Lower leg skin (tissue), 4 donors: ENCODE measurements at regions not wholly inside any gene's neighbourhood (a gene's known extent, or its start where the extent isn't known, plus 50 kb on each side); places are given as distances from the start of the nearest gene placed in this dataset.
"Not testable (repeated sequence)": the region's sequence is repeated elsewhere in the genome, so short reads cannot be mapped to it uniquely, and the experiment has no call there.

Source experiments
- DNase-seq, 2 donors: peaks; one replicate each; pipeline ENCODE4 v3.0.0-alpha.2; 2019; ENCODE audit warnings: low spot score in 2 of 2
- H3K4me3 ChIP-seq: fragments of 200-600 bp; sonication (generic); 2 replicates; pipeline ENCODE4 v1.5.1; 2017; ENCODE audit warnings: mild to moderate bottlenecking, low read depth; ENCODE audit not compliant: poor library complexity, severe bottlenecking
- POLR2A ChIP-seq, 2 donors: fragments of 450-650 bp; IDR thresholded peaks; one replicate each; pipeline ENCODE4 v1.6.1; 2016 to 2017; ENCODE audit warnings: antibody characterized with exemption in 2 of 2, mild to moderate bottlenecking in 1 of 2, moderate library complexity in 1 of 2
- WGBS, 2 donors: methylation state at CpG; one replicate each; pipeline ENCODE4 v1.1.5; 2018; 5-methylcytosine and 5-hydroxymethylcytosine counted together
- intact Hi-C: fragments of 100-400 bp; cut with DNase I; formaldehyde crosslinking; loops from one replicate; pipeline ENCODE4 v1.15.0; 2023; ENCODE audit warnings: low total_unique reads
- TF ChIP-seq, protein P1 (sequence below), 3 donors: fragments of 450-650 bp; IDR thresholded peaks; one replicate each; pipeline ENCODE4 v1.5.1; 2016; ENCODE audit warnings: antibody characterized with exemption in 3 of 3, mild to moderate bottlenecking in 3 of 3, moderate library complexity in 2 of 3

DNA sequence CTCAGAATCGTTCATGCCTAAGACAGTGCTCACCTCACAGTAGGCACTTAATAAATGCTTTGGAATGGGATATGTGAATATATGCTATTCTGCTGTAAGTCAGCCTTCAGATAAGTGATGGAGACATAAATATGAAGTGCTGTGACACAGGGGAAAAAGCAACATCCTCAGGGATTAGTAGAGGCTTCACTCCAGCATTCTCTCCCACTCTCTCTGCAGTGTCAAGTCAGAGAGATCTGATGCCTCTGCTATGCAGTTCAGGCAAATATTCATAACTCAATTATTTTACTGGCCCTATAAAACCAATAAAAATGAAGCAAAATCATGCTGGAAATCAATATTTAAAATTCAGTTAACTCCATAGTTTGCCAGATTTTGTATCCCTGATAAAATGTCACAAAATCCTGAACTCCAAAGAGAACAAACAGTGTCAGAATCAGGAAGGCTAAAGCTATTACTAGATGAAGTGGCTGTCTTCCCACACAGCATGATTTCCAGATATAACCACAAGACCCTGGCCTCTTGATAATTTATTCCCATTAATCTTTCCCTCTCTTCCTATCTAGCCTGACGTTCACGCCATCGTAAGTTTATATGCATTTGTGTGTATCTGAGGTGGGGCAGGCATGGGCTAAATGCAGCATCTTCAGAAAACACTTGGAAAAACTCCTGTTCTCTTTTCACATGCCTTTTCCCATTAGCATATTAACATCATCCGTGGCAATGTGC lies 278.9 kb upstream of the ATP11B start:
- H3K4me3 ChIP-seq, result no peak overlapping the region
- TF ChIP-seq, protein P1, sequence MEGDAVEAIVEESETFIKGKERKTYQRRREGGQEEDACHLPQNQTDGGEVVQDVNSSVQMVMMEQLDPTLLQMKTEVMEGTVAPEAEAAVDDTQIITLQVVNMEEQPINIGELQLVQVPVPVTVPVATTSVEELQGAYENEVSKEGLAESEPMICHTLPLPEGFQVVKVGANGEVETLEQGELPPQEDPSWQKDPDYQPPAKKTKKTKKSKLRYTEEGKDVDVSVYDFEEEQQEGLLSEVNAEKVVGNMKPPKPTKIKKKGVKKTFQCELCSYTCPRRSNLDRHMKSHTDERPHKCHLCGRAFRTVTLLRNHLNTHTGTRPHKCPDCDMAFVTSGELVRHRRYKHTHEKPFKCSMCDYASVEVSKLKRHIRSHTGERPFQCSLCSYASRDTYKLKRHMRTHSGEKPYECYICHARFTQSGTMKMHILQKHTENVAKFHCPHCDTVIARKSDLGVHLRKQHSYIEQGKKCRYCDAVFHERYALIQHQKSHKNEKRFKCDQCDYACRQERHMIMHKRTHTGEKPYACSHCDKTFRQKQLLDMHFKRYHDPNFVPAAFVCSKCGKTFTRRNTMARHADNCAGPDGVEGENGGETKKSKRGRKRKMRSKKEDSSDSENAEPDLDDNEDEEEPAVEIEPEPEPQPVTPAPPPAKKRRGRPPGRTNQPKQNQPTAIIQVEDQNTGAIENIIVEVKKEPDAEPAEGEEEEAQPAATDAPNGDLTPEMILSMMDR (IDR thresholded peaks at IDR 0.05), result no peak
- no peak for TF ChIP-seq POLR2A (IDR thresholded peaks at IDR 0.05)
- 77 to 81% methylated on average over 5 of the region's 5 CpGs for WGBS, 2 donors
- intact Hi-C loops, result no loop called here
- no peak for DNase-seq

DNA sequence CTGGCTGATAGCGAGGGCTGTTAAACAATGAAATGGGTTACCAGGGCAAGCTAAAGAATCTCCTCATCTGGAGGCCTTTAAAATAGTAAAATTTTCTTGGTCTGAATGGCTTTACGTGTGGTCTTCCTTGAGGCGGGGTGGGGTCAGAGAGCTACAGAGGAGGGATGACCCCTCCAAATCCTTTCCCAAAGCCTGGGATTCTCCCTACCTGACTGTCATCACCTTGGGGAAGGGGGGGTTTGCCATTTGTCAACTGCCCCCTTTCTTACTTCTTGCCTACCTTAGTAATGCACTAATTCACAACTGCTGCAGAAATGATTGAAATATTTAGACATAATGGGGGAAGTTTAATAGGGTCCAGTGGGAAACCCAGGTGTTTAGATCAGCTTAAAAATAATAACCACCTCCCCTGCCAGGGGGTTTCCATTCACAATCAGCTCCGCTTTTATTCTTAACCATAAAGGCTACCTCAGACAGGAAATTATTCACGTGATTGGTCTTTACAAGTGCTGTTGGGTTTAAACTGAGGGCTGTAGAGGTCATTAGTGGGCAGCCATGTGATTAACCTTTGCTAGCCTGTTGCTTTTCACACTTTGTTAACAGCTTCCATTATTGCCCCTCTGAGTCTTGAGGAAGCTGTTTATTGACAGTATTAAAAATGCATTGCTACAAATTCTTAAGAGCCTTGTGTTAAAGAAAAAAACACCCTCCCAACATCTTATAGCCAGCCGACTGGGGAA lies 276.5 kb upstream of the ATP11B start:
- no peak overlapping the region for H3K4me3 ChIP-seq
- 68 to 69% methylated on average over 6 of the region's 6 CpGs for WGBS, 2 donors
- intact Hi-C loops, result no loop called here
- no peak for DNase-seq
- TF ChIP-seq, protein P1 (IDR thresholded peaks at IDR 0.05), result no peak
- no peak for TF ChIP-seq POLR2A (IDR thresholded peaks at IDR 0.05)

DNA sequence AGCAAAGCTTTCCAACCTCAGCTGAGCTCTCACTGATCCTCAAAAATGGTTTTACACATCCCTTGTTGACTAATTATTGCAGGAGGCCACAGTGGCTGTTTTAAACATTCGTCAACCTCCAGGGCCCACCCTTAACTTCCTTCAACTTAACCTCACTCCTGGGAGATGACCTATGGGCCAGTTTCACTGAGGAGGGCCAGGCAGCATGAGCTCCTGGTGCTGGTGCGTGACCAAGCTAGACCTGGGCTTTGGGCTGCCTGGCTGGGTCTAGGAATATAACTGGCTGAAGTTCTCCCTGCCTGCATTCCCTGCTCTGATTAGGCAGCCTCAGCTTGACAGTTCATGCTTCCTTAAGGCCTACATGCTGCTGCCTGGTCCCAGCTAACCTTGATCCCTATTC lies 273.7 kb upstream of the ATP11B start:
- no peak for DNase-seq
- WGBS, 2 donors, result 94 to 96% methylated on average over 2 of the region's 2 CpGs
- TF ChIP-seq, protein P1 (IDR thresholded peaks at IDR 0.05), result no peak
- no peak for TF ChIP-seq POLR2A (IDR thresholded peaks at IDR 0.05)
- no peak overlapping the region for H3K4me3 ChIP-seq
- intact Hi-C loops, result no loop called here

DNA sequence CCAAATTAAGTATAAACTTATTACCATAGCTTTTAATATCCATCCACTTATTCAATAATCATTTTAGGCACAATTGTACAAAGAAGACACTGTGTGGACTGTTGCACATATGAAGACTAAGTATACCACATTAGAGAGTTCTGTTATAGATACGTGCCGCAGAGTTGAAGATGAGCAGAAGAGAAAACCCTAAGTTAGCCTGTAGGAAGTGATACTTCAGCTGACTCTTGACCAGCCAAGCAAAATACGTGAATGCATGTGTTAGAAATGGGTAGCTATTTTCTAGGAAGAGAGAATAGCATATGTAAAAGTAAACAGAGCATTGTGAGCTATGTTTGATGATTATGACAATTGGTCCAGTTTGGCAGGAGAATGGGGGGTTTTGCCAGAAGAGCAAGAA lies 272.0 kb upstream of the ATP11B start:
- WGBS, 2 donors, result 89 to 91% methylated on average over 3 of the region's 3 CpGs
- TF ChIP-seq, protein P1 (IDR thresholded peaks at IDR 0.05), result no peak
- TF ChIP-seq POLR2A (IDR thresholded peaks at IDR 0.05), result no peak
- intact Hi-C loops, result no loop called here
- no peak for DNase-seq
- no peak overlapping the region for H3K4me3 ChIP-seq

DNA sequence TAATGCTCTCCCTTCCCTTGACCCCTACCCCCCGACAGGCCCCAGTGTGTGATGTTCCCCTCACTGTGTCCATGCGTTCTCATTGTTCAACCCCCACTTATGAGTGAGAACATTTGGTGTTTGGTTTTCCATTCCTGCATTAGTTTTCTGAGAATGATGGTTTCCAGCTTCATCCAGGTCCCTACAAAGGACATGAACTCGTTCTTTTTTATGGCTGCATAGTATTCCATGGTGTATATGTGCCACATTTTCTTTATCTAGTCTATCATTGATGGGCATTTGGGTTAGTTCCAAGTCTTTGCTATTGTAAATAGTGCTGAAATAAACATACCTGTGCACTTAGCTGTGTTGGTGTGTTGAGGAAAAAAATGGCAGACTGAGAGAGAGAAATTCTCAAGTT lies 269.9 kb upstream of the ATP11B start:
- H3K4me3 ChIP-seq, intact Hi-C loops, DNase-seq: not testable (repeated sequence)
- WGBS, 2 donors, result 92 to 94% methylated on average over 3 of the region's 3 CpGs

DNA sequence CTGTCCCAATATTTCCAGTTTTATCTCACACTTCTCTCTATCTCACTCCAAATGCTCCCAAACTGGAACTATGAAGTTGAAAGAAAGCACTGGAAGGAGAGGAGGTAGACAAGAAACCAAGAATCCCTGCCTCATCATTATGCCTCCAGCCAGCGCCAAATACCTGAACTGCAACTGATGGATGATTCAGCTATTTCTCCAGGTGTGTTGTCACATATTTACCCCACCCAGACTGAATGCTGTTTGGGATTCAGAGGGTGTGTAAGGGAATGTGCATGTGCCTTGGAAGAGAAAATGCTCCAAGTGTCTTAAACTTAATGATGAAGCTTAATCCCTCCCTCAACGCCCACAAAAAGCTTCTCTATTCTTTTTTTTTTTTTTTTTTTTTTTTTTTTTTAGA lies 269.5 kb upstream of the ATP11B start:
- 54% methylated on average over 2 of the region's 2 CpGs for WGBS, 2 donors
- intact Hi-C loops, result no loop called here
- TF ChIP-seq, protein P1 (IDR thresholded peaks at IDR 0.05), result no peak
- no peak for TF ChIP-seq POLR2A (IDR thresholded peaks at IDR 0.05)
- H3K4me3 ChIP-seq, result no peak overlapping the region
- no peak for DNase-seq
